ENCODE measurements at regions not wholly inside any gene's neighbourhood (a gene's known extent, or its start where the extent isn't known, plus 50 kb on each side); places are given as distances from the start of the nearest gene placed in this dataset.

DNA sequence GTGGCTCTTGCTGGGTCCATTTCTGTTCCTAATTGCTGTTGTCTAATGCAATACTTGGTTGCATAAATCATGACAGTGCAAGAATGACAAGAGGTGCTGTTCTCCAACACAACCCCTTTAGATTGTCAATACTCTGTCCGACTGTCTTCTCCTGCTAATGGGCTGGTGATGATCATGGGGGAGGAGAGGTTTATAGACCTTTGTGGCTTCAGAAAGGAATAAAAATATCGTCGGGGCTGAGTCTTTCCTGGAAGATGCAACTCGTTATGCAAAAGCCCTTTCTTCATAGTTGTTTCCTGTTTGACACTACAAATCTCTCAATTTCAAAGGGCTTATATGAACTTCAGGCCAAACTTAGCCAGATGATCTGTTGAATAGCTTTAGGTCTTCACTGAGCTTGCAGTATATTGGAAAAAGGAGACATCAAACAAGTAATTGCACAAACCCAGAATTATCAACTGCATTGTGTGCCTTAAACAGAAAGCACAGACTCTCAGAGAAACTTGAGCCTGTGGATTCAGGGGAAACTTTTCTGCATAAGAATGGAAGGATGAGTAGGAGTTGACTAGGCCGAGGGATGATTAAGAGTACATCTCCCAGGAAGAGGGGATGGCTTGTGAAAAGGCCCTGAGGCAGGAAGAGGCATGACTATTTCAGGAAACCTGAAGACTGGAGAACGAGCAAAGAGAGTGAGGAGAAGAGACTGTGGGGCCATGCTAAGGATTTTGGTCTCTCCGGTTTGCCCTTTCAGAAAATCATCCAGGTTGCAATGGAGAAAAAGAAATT lies 107.6 kb downstream of the TSEN15 start:
- Histone ChIP-seq H3K27ac (no peak overlapping the region), H3K9me3 (no peaks in the 10 kb centered on the region), H3K4me1 (peaks cover 0 to 3% (median 0%) of the 10 kb centered on the region in 4 donors), H3K4me3 (no peak overlapping the region), H3K27me3 (no peaks in the 10 kb centered on the region), H3K36me3 (no peaks in the 10 kb centered on the region)
- no peak for DNase-seq
- TF ChIP-seq, protein P1, sequence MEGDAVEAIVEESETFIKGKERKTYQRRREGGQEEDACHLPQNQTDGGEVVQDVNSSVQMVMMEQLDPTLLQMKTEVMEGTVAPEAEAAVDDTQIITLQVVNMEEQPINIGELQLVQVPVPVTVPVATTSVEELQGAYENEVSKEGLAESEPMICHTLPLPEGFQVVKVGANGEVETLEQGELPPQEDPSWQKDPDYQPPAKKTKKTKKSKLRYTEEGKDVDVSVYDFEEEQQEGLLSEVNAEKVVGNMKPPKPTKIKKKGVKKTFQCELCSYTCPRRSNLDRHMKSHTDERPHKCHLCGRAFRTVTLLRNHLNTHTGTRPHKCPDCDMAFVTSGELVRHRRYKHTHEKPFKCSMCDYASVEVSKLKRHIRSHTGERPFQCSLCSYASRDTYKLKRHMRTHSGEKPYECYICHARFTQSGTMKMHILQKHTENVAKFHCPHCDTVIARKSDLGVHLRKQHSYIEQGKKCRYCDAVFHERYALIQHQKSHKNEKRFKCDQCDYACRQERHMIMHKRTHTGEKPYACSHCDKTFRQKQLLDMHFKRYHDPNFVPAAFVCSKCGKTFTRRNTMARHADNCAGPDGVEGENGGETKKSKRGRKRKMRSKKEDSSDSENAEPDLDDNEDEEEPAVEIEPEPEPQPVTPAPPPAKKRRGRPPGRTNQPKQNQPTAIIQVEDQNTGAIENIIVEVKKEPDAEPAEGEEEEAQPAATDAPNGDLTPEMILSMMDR (IDR thresholded peaks at IDR 0.05), result no peak
- intact Hi-C loops (cut with DNase I; ENCODE audit: low total_unique reads), result no loop called here

DNA sequence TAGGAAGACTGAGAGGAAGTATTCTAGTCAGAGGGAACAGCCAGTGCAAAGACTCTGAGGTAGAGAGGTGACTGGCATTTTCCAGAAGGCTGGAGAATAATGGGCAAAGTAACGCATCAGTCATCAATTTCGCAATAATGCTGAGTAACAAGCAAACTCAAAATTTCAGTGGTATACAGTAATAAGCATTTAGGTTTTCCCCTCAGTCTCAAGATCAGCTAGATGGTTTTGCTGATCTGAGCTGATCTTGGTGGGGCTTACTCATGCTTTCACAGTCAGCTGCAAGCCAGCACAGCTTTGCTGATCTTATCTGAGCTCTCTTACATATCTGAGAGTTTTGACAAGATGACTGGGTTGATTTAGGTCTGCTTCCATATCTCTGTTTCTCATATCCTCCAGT lies 108.7 kb downstream of the TSEN15 start:
- H3K4me1 ChIP-seq, result peaks cover 0 to 8% (median 0%) of the 10 kb centered on the region in 4 donors
- no peak overlapping the region for H3K4me3 ChIP-seq
- H3K9me3 ChIP-seq, result no peaks in the 10 kb centered on the region
- no peaks in the 10 kb centered on the region for H3K27me3 ChIP-seq
- intact Hi-C loops (cut with DNase I; ENCODE audit: low total_unique reads), result no loop called here
- H3K27ac ChIP-seq, result no peak overlapping the region
- H3K36me3 ChIP-seq, result no peaks in the 10 kb centered on the region
- no peak for DNase-seq
- TF ChIP-seq, protein P1 (IDR thresholded peaks at IDR 0.05), result no peak

DNA sequence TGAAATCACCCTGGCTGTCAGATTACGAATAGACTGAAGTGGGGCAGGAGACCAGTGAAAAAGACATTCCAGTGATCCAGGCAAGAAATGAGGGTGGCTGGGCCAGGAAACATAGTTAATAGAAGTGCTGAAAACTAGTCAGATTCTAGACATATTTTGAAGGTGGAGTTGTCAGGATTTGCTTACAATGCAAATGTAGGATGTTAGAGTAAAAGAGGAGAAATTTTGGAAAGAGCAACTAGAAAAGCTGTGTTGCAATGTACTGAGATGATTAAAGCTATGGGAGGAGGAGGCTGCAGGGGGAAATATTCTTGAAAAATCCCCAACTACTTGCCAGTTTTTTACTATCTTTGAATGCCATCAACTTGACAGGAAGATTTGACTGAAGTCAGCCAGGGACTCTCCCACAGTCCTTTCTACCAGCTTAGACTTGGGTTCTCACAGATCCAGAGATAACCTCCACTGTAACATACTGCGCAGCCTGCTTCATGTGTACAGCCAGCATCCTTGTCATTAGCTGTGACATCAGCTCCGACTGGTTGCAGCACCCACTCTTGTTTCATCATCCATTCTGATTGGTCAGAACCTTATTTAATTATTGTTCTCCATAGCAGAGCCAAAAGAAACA lies 109.7 kb downstream of the TSEN15 start:
- H3K27ac ChIP-seq, result no peak overlapping the region
- intact Hi-C loops (cut with DNase I; ENCODE audit: low total_unique reads), result no loop called here
- TF ChIP-seq, protein P1 (IDR thresholded peaks at IDR 0.05), result no peak

DNA sequence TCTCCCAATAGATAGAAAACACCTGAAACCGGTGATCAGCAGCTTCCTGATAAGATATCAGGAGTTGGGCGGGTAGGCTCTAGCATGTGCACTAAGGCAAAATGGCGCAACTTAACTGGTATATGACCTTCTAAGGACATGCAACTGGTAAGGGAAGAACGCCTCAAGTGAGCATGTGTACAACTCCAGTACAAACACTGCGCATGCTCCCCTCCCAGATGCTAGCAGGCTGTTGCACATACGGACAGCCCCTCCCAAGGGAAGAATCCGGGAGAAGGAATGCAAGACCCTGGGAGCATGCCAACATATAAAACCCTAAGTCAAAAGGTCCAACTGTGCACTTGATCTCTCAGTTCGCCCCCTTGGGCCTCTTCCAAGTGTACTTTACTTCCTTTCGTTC lies 110.8 kb downstream of the TSEN15 start:
- intact Hi-C loops (cut with DNase I; ENCODE audit: low total_unique reads), result no loop called here
- H3K27me3 ChIP-seq, result no peaks in the 10 kb centered on the region
- TF ChIP-seq, protein P1 (IDR thresholded peaks at IDR 0.05), result no peak
- no peaks in the 10 kb centered on the region for H3K36me3 ChIP-seq
- no peak for DNase-seq
- H3K27ac ChIP-seq, result no peak overlapping the region
- no peaks in the 10 kb centered on the region for H3K9me3 ChIP-seq
- H3K4me3 ChIP-seq, result no peak overlapping the region
- peaks cover 0 to 14% (median 0%) of the 10 kb centered on the region in 4 donors for H3K4me1 ChIP-seq

More for the DNA sequence above, 109.7 kb downstream of the TSEN15 start:
- Histone ChIP-seq H3K9me3 (no peaks in the 10 kb centered on the region), H3K36me3 (no peaks in the 10 kb centered on the region), H3K4me3 (no peak overlapping the region), H3K27me3 (no peaks in the 10 kb centered on the region), H3K4me1 (peaks cover 0 to 8% (median 0%) of the 10 kb centered on the region in 4 donors)
- peak in 1 of 2 donors; percentile 29 for DNase-seq

DNA sequence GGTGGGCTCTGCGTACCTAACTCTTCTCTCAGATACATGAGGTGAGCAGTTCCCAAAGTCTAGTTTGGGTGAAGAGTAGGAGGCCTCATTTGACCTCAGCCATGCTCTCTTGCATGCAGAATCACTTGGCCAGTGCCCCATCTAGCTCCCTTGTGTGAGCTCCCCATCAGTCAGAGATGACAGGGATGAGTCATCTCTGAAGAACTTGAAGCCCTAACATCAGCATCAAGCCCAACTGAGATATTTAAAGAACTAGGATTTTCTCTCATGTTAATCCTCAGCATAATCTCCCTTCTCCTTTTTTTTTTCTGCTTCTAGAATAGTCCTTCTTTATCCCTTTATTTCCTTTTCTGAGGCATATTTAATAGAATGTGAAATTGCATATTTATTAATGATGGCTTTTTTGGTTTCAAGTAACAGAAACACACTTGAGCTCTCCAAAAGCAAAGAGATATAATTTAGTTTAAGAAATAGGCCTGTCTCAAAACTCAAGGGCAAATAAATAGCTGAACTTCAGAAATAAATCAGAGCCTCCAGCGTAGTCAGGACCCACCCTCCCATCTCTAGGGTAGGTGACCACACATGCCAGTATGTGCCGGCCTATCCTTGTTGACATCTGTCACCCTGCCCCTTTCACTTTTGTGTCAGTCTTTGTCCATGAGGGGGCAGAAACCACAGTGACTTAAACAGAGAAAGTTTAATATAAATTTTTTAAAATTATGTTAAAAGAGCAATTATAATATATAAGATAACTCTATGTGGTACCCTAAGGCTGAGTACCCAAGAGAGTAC lies 112.3 kb downstream of the TSEN15 start:
- intact Hi-C loops (cut with DNase I; ENCODE audit: low total_unique reads), result no loop called here
- Histone ChIP-seq H3K27ac (no peak overlapping the region), H3K4me1 (peaks cover 0 to 18% (median 0%) of the 10 kb centered on the region in 4 donors), H3K36me3 (no peaks in the 10 kb centered on the region), H3K4me3 (no peak overlapping the region), H3K9me3 (no peaks in the 10 kb centered on the region), H3K27me3 (no peaks in the 10 kb centered on the region)
- TF ChIP-seq, protein P1 (IDR thresholded peaks at IDR 0.05), result no peak
- DNase-seq, result no peak
